Right lobe of liver (tissue), 6 donors: ENCODE measurements at regions not wholly inside any gene's neighbourhood (a gene's known extent, or its start where the extent isn't known, plus 50 kb on each side); places are given as distances from the start of the nearest gene placed in this dataset.

Experiments
- ATAC-seq, 4 donors: fragments of 200-7000 bp; cut with Tn5 transposase; one replicate each; pipeline ENCODE4 v1.9.1; 2020; ENCODE audit warnings: mild to moderate bottlenecking in 4 of 4, moderate library complexity in 4 of 4
- DNase-seq, 3 donors: peaks; one replicate each; pipeline ENCODE4 v3.0.0-alpha.2; 2020
- H3K27ac ChIP-seq, 3 donors: fragments of 200-600 bp; one replicate each; pipeline ENCODE4 v1.8.0; 2022
- H3K27me3 ChIP-seq, 2 donors: fragments of 200-600 bp; one replicate each; pipeline ENCODE4 v1.8.0; 2022
- H3K36me3 ChIP-seq, 4 donors: fragments of 200-600 bp; sonication (generic) in 1 of 4; one replicate each; pipeline versions ENCODE4 v1.5.1 to v1.8.0; 2017 to 2022; ENCODE audit warnings: control low read depth in 1 of 4
- H3K4me1 ChIP-seq, 4 donors: fragments of 200-600 bp; sonication (generic) in 1 of 4; one replicate each; pipeline versions ENCODE4 v1.5.1 to v1.8.0; 2017 to 2022; ENCODE audit warnings: control low read depth in 1 of 4
- H3K4me3 ChIP-seq, 3 donors: fragments of 200-600 bp; one replicate each; pipeline ENCODE4 v1.8.0; 2022
- H3K9me3 ChIP-seq, 4 donors: fragments of 200-600 bp; sonication (generic) in 1 of 4; one replicate each; pipeline versions ENCODE4 v1.5.1 to v1.8.0; 2017 to 2022; ENCODE audit warnings: control low read depth in 1 of 4
- POLR2A ChIP-seq: fragments of 450-650 bp; IDR thresholded peaks from one replicate; pipeline ENCODE4 v1.6.1; 2017; ENCODE audit warnings: antibody characterized with exemption, mild to moderate bottlenecking
- WGBS: methylation state at CpG from one replicate; pipeline ENCODE4 v1.1.6; 2018; ENCODE audit warnings: low coverage, low lambda C conversion rate; ENCODE audit not compliant: insufficient coverage; ENCODE audit errors: missing lambda C conversion rate; 5-methylcytosine and 5-hydroxymethylcytosine counted together
- intact Hi-C, 2 donors: fragments of 100-400 bp; cut with DNase I; formaldehyde crosslinking; loops; one replicate each; pipeline versions ENCODE4 v1.11.2 to v1.14.1; 2022
- TF ChIP-seq, protein P1 (sequence below), 4 donors: fragments of 200-600 bp in 3 of 4; fragments of 450-650 bp in 1 of 4; IDR thresholded peaks; one replicate each; pipeline versions ENCODE4 v1.5.1 to v1.8.0; 2016 to 2022; ENCODE audit warnings: antibody characterized with exemption in 4 of 4, mild to moderate bottlenecking in 2 of 4
- donor health status: DM: no; HTN: yes; CAD: no.
- donor health status: DM: no; HTN: no; CAD: no.
- donor health status: DM: no; HTN: no; CAD: no.
- donor health status: DM: no; HTN: yes; CAD: no.
- donor health status: DM: no; HTN: yes; CAD: no.

DNA sequence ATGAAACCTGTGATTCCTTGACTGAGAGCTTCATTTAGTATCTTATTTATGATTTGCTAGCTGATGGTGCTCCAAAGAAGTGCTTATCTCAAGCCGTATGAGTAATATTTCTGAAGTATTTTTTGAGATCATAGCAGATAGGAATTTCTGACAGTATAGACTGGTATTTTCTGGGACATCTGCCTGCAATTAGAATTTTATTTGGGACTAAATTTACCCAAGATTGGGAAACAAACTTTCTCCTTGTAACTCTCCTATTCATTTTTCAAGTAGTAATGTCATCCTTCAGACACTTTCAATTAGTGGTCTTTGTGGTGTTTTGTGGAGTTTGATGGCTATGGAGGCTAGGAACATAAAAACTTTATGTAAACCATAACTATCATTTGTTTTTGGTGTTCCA is 597.2 kb upstream of the ZP4 start:
- WGBS: 69% methylated on average over 1 of the region's 1 CpG
- ATAC-seq (no peak), DNase-seq (no peak)
- H3K27ac ChIP-seq: no peak overlapping the region
- intact Hi-C loops: no loop called here
- no peak for TF ChIP-seq POLR2A
- TF ChIP-seq, protein P1, sequence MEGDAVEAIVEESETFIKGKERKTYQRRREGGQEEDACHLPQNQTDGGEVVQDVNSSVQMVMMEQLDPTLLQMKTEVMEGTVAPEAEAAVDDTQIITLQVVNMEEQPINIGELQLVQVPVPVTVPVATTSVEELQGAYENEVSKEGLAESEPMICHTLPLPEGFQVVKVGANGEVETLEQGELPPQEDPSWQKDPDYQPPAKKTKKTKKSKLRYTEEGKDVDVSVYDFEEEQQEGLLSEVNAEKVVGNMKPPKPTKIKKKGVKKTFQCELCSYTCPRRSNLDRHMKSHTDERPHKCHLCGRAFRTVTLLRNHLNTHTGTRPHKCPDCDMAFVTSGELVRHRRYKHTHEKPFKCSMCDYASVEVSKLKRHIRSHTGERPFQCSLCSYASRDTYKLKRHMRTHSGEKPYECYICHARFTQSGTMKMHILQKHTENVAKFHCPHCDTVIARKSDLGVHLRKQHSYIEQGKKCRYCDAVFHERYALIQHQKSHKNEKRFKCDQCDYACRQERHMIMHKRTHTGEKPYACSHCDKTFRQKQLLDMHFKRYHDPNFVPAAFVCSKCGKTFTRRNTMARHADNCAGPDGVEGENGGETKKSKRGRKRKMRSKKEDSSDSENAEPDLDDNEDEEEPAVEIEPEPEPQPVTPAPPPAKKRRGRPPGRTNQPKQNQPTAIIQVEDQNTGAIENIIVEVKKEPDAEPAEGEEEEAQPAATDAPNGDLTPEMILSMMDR (IDR thresholded peaks at IDR 0.05): no peak
- H3K27me3 ChIP-seq: no peaks in the 10 kb centered on the region
- H3K36me3 ChIP-seq: no peaks in the 10 kb centered on the region
- H3K9me3 ChIP-seq: no peaks in the 10 kb centered on the region
- no peak overlapping the region for H3K4me3 ChIP-seq
- H3K4me1 ChIP-seq: no peaks in the 10 kb centered on the region

DNA sequence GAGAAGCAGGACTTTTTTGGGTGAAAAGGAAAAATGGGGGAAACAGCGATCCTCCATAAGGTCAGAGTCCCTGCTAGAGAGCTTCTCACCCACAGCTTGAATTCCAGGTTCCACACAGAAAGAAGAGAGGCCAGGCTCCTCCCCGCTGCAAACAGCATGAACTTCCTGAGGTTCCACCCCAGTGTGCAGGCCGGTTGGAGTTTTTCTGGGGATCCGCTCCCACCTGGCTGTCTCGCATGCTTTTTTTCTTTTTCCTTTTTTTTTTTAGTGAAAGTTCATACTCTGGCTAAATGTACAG is 595.1 kb upstream of the ZP4 start:
- ATAC-seq (no peak), DNase-seq (no peak)
- intact Hi-C loops: no loop called here
- no peaks in the 10 kb centered on the region for H3K27me3 ChIP-seq
- no peaks in the 10 kb centered on the region for H3K36me3 ChIP-seq
- no peak for TF ChIP-seq POLR2A
- TF ChIP-seq, protein P1 (IDR thresholded peaks at IDR 0.05): no peak
- H3K9me3 ChIP-seq: no peaks in the 10 kb centered on the region
- 68% methylated on average over 5 of the region's 5 CpGs for WGBS
- no peak overlapping the region for H3K27ac ChIP-seq
- no peaks in the 10 kb centered on the region for H3K4me1 ChIP-seq
- H3K4me3 ChIP-seq: no peak overlapping the region

DNA sequence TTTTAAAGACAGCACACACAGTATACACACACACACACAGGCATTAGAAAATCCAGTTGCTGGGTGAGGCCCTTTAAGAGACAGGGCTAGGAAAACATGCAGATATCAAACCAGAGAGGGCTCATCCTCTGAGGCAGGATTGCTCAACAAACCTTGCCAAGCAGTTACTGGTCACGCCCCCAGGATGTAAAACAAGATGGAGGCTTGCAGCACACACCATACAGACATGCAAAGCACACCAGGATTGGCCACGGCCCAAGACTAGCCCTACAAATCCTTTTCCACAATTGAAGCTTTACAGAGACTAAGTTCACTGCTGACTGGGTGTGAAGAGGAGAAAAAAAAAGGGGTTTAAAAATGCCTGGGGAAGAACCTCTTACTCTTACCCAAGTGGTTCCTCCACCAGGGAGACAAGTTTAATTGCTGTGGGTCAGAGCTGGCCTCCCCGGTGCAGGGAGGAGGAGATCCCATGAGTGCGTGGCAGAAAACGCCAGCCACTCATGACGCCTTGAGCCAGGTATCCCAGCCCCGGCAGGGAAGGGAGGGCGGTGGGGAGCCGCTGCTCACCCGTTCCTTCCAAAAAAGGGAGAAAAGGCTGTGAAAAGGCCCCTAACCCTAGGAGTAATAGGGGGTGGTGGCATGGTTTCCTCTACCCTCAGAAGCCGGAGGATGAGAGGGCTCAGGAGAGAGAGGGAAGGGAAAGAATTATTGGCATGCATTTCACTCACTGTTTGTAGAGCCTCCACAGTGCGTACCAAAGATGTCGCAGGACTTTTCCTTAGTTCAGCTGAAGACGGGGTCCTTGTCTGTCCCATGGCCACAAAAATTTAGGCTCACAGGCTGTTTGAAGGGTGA is 594.6 kb upstream of the ZP4 start:
- ATAC-seq (no peak), DNase-seq (no peak)
- H3K27ac ChIP-seq: no peak overlapping the region
- 69% methylated on average over 12 of the region's 14 CpGs for WGBS
- no peaks in the 10 kb centered on the region for H3K36me3 ChIP-seq
- intact Hi-C loops: no loop called here
- TF ChIP-seq, protein P1 (IDR thresholded peaks at IDR 0.05): no peak
- TF ChIP-seq POLR2A: no peak
- H3K4me3 ChIP-seq: no peak overlapping the region
- H3K27me3 ChIP-seq: no peaks in the 10 kb centered on the region
- H3K9me3 ChIP-seq: no peaks in the 10 kb centered on the region
- no peaks in the 10 kb centered on the region for H3K4me1 ChIP-seq

DNA sequence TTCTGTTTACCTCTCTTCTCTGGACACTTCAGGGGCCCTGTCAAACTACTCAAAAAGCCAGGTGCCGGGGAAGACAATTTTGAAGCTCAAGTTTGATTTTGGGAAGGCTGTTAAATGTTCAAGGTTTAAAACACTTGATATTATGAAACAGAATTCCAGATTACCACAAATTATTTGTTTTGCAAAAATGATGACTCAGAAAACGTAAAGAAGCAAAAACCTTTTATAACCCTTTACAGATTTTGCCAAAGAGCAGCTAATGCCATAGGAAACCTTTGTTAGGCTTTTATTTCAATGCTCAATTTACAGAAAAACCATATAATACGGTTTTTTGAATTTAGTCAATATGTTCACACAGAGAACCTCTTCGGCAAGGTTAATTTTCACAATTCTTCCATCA is 593.4 kb upstream of the ZP4 start:
- Histone ChIP-seq H3K27me3 (no peaks in the 10 kb centered on the region), H3K27ac (no peak overlapping the region), H3K9me3 (no peaks in the 10 kb centered on the region), H3K36me3 (no peaks in the 10 kb centered on the region), H3K4me3 (no peak overlapping the region), H3K4me1 (no peaks in the 10 kb centered on the region)
- intact Hi-C loops: no loop called here
- 57% methylated on average over 4 of the region's 4 CpGs for WGBS
- TF ChIP-seq POLR2A: no peak
- TF ChIP-seq, protein P1 (IDR thresholded peaks at IDR 0.05): no peak
- ATAC-seq (no peak), DNase-seq (no peak)
